GM18861 (cell line): ENCODE measurements at regions not wholly inside any gene's neighbourhood (a gene's known extent, or its start where the extent isn't known, plus 50 kb on each side); places are given as distances from the start of the nearest gene placed in this dataset.
A peak's percentile ranks its signal among the peaks of the same experiment; 100 is the strongest.
"Not testable (repeated sequence)": the region's sequence is repeated elsewhere in the genome, so short reads cannot be mapped to it uniquely, and the experiment has no call there.

Experiments used
- ATAC-seq: cut with Tn5 transposase; IDR thresholded peaks from one replicate; pipeline ENCODE4 v1.9.1; 2021; ENCODE audit not compliant: unreplicated experiment

- no peak for ATAC-seq
Observed at GRCh38 chr3:112736805-112737566, 96.0 kb upstream of the CCDC80 start.

- no peak for ATAC-seq
Observed at GRCh38 chr3:112736386-112736785, 95.4 kb upstream of the CCDC80 start.

GRCh38 chr3:112735926-112736325, 95.0 kb upstream of the CCDC80 start:
- ATAC-seq: no peak

GRCh38 chr3:112734736-112735350, 93.9 kb upstream of the CCDC80 start:
- peak; percentile 69 for ATAC-seq

- ATAC-seq: no peak
Observed at GRCh38 chr3:112734171-112734570, 93.2 kb upstream of the CCDC80 start.

GRCh38 chr3:112730210-112730609, 89.3 kb upstream of the CCDC80 start:
- no peak for ATAC-seq

GRCh38 chr3:112721231-112721630, 80.3 kb upstream of the CCDC80 start:
- ATAC-seq: no peak

GRCh38 chr3:112718967-112719366, 78.0 kb upstream of the CCDC80 start:
- no peak for ATAC-seq

- no peak for ATAC-seq
Observed at GRCh38 chr3:112718516-112718915, 77.6 kb upstream of the CCDC80 start.

- no peak for ATAC-seq
Observed at GRCh38 chr3:112709911-112710310, 69.0 kb upstream of the CCDC80 start.

- no peak for ATAC-seq
Observed at GRCh38 chr3:112699436-112699978, 58.6 kb upstream of the CCDC80 start.

GRCh38 chr3:112698442-112698841, 57.5 kb upstream of the CCDC80 start:
- ATAC-seq: not testable (repeated sequence)

- ATAC-seq: not testable (repeated sequence)
Observed at GRCh38 chr3:112696244-112696643, 55.3 kb upstream of the CCDC80 start.

- not testable (repeated sequence) for ATAC-seq
Observed at GRCh38 chr3:112695377-112696108, 54.6 kb upstream of the CCDC80 start.

- not testable (repeated sequence) for ATAC-seq
Observed at GRCh38 chr3:112694906-112695305, 54.0 kb upstream of the CCDC80 start.

- ATAC-seq: no peak
Observed at GRCh38 chr3:112693186-112693585, 52.2 kb upstream of the CCDC80 start.
